C4-2B (cell line): ENCODE measurements at regions not wholly inside any gene's neighbourhood (a gene's known extent, or its start where the extent isn't known, plus 50 kb on each side); places are given as distances from the start of the nearest gene placed in this dataset.

Experiments
- CTCF ChIP-seq: fragments of 450-650 bp; conservative IDR thresholded peaks from 2 replicates; pipeline ENCODE4 v1.5.1; 2017; ENCODE audit warnings: mild to moderate bottlenecking
- ZFX ChIP-seq: fragments of 450-650 bp; IDR thresholded peaks from 2 replicates; pipeline ENCODE4 v1.6.1; 2017

GRCh38 chr2:59250307-59250677, 1009.2 kb upstream of the FANCL start:
- TF ChIP-seq CTCF (no peak), ZFX (no peak)
